ENCODE measurements at regions not wholly inside any gene's neighbourhood (a gene's known extent, or its start where the extent isn't known, plus 50 kb on each side); places are given as distances from the start of the nearest gene placed in this dataset.
"Not testable (repeated sequence)": the region's sequence is repeated elsewhere in the genome, so short reads cannot be mapped to it uniquely, and the experiment has no call there.

DNA sequence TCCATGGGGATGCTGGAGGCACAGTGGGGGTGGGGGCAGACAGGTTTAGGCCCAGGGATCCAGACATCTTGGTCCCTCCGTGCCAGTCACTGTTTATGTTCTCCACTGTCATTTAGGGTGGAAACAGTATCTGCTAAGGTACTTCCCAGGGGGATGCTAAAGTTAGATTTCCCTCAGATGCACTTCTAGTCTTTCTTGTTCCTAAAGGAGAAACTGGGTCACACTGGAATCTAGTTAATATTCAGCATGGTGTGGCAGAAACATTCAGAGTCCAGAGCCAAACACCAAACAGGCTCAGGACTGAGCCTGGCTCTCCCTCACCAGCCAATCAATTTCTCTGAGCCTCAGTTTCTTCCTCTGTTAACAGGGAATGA is 83.4 kb upstream of the PLET1 start:
- no peaks in the 10 kb centered on the region for H3K27me3 Mint-ChIP-seq
- H3K27ac Mint-ChIP-seq, result no peak overlapping the region

DNA sequence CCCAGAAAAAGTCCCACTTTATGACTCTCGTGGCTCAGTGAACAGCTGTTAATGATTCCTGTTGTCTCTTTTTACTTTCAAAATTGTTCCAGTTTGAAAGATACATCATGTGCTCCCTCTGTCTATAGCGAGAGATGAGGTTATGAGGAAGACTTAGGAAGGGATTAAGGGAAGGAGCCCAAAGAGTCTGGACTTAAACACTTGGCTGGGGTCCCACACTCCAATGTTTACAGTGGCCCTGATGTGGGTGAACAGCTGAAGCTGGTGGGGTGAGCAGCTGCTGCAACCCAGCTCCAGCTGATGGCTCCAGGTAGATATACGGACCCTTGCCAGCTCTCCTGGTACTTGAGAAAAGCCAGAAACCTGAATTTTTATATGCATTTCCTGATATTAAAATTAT is 84.5 kb upstream of the PLET1 start:
- DNase-seq, result no peak
- Mint-ChIP-seq H3K27ac (no peak overlapping the region), H3K4me3 (no peak overlapping the region), H3K27me3 (no peaks in the 10 kb centered on the region), H3K9me3 (no peaks in the 10 kb centered on the region), H3K36me3 (ENCODE audit: low read depth) (no peaks in the 10 kb centered on the region), H3K4me1 (no peaks in the 10 kb centered on the region)
- intact Hi-C loops (cut with micrococcal nuclease), result no loop called here

More for the DNA sequence above, 83.4 kb upstream of the PLET1 start:
- H3K4me1 Mint-ChIP-seq, result no peaks in the 10 kb centered on the region
- intact Hi-C loops (cut with micrococcal nuclease), result no loop called here
- no peak for DNase-seq
- H3K36me3 Mint-ChIP-seq (ENCODE audit: low read depth), result no peaks in the 10 kb centered on the region
- H3K4me3 Mint-ChIP-seq, result no peak overlapping the region
- no peaks in the 10 kb centered on the region for H3K9me3 Mint-ChIP-seq

DNA sequence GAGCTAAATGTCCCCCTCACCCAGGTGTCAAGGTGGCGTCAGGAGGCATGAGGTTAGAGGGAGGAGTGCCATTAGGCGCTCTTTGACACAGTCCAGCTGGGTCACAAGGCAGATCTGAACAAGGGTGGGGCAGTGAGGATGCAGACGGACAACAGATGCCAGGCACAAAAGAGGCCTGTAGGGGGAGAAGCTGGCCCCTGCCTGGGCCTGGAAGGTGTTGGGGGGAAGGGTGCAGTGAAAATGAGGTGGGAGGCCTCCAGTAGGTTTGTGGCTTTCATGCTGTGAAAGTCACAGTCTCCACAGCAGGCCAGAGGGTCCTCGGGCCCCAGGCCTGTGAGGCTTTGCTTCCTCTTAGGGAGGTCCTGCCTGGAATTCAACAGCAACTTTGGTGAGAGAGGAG is 85.0 kb upstream of the PLET1 start:
- no peaks in the 10 kb centered on the region for H3K27me3 Mint-ChIP-seq
- H3K9me3 Mint-ChIP-seq, result no peaks in the 10 kb centered on the region
- intact Hi-C loops (cut with micrococcal nuclease), result no loop called here
- H3K36me3 Mint-ChIP-seq (ENCODE audit: low read depth), result no peaks in the 10 kb centered on the region
- no peak overlapping the region for H3K27ac Mint-ChIP-seq
- H3K4me1 Mint-ChIP-seq, result no peaks in the 10 kb centered on the region
- H3K4me3 Mint-ChIP-seq, result no peak overlapping the region
- no peak for DNase-seq

DNA sequence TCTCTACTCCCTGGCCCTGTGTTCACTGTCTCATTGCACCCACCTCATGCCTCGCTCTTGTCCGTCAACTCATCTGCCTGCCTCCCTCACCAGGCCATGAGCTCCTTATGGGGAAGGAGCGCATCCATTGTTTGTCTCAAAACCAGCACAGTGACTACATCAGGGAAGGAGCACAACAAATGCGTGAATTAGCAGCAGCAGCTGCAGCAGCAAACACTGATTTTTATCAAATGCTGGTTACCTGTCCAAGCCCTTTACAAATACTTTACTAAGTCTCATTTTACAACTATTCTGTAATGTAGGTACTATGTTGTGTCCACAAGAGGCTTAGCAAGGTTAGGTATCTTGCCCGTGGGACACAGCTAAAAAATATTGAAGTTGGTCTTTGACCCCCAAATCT is 85.9 kb upstream of the PLET1 start:
- Mint-ChIP-seq H3K4me3 (no peak overlapping the region), H3K4me1 (no peaks in the 10 kb centered on the region), H3K27ac (no peak overlapping the region), H3K36me3 (ENCODE audit: low read depth) (no peaks in the 10 kb centered on the region), H3K9me3 (peaks cover 4% of the 10 kb centered on the region), H3K27me3 (no peaks in the 10 kb centered on the region)
- intact Hi-C loops (cut with micrococcal nuclease), result no loop called here
- no peak for DNase-seq

DNA sequence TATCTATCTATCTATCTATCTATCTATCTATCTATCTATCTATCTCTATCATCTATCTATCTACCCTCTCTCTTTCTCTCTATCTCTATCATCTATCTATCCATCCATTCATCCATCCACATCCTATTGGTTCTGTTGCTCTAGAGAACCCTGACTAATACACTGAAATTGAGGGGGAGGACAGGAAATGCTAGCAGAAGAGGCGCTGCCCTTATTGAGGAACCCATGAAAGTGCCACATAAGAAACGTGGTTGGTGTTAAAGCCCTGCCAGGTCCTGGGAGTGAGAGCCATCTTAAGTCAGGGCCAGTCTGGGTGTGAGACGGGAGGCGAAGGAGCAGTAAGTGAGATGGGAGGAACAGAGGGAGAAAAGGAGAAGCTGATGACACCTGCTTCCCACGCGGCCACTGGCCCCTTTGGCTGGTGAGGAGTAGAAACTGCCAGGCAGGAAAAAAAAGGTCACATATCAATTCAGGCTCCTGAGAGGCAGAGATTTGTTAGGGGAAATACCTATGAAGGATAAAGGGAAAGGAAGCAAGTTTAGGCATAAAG is 87.9 kb upstream of the PLET1 start:
- DNase-seq, result no peak
- H3K27ac Mint-ChIP-seq, result no peak overlapping the region
- peaks cover 8% of the 10 kb centered on the region for H3K9me3 Mint-ChIP-seq
- intact Hi-C loops (cut with micrococcal nuclease), result no loop called here
- H3K4me1 Mint-ChIP-seq, result peaks cover 2% of the 10 kb centered on the region
- H3K4me3 Mint-ChIP-seq, result no peak overlapping the region
- H3K36me3 Mint-ChIP-seq (ENCODE audit: low read depth), result no peaks in the 10 kb centered on the region
- H3K27me3 Mint-ChIP-seq, result no peaks in the 10 kb centered on the region

DNA sequence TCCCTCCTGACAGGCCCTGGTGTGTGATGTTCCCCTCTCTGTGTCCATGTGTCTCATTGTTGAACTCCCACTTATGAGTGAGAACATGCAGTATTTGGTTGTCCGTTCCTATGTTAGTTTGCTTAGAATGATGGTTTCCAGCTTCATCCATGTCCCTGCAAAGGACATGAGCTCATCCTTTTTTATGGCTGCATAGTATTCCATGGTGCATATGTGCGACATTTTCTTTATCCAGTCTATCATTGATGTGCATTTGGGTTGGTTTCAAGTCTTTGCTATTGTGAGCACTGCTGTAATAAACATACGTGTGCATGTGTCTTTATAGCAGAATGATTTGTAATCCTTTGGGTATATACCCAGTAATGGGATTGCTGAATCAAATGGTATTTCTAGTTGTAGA is 90.8 kb upstream of the PLET1 start:
- intact Hi-C loops (cut with micrococcal nuclease); H3K9me3 Mint-ChIP-seq; DNase-seq: not testable (repeated sequence)

DNA sequence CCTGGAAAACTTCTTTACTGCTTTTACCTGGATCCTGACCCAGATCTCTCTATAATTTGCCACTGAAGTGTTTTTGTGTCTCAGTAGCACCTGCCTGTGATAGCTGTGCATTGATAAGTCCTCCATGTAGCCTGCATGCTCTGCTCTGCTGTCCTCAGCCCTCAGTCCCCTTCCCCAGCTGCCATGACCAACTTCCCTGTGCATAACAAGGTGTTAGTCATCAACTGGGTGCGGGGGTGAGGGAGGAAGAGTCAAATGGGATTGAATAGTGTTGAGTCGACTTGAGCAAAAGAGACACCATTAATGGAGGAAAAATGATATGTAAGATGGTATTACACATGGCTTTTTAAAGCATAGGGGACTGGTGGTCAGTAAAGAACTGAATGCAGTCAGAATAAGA is 92.2 kb upstream of the PLET1 start:
- DNase-seq, result no peak
- Mint-ChIP-seq H3K4me1 (peaks cover 2% of the 10 kb centered on the region), H3K27me3 (no peaks in the 10 kb centered on the region), H3K36me3 (ENCODE audit: low read depth) (no peaks in the 10 kb centered on the region), H3K4me3 (no peak overlapping the region), H3K27ac (no peak overlapping the region), H3K9me3 (peaks cover 8% of the 10 kb centered on the region)
- intact Hi-C loops (cut with micrococcal nuclease), result no loop called here

More for the DNA sequence above, 90.8 kb upstream of the PLET1 start:
- not testable (repeated sequence) for H3K27ac Mint-ChIP-seq; H3K27me3 Mint-ChIP-seq; H3K4me1 Mint-ChIP-seq; H3K4me3 Mint-ChIP-seq; H3K36me3 Mint-ChIP-seq (ENCODE audit: low read depth)

DNA sequence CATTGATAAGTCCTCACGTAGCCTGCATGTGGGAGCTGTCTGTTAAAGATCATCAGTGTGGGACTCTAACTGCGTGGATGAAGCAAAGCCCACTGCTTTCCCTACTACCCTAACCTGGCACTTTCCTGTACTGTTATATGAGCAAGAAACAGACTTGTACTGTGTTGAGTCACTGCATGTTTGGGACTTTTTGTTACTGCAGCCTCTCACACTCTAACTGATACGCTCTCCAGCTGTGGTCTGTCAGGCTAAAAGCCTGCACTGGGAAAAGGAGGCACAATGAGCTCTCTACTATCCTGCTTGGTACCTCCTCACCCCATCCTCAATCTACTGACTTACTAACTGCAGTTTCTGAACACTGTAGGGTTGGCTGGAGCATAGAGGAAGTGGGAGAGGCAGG is 93.7 kb upstream of the PLET1 start:
- no peak overlapping the region for H3K4me3 Mint-ChIP-seq

DNA sequence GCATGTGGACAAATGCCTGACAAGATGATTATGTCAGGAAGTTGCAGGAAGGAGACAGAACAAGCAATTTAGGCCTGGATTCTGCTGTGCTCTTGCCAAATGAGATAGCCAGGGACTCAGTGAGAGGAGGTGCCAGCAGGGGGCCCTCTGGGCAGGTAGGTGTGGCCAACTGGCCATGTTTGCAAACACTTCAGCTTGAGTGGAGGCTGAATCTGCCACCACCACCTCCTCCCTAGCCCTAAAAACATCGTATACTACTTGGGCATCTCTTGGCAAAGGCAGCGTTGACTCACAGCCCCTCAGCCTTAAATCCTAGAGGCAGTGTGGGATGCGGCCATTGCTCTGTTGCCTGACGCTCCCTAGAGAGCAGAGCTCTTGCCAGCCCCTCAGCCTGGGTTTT is 95.1 kb upstream of the PLET1 start:
- Mint-ChIP-seq H3K9me3 (peaks cover 8% of the 10 kb centered on the region), H3K27me3 (no peaks in the 10 kb centered on the region), H3K27ac (no peak overlapping the region), H3K4me3 (no peak overlapping the region), H3K36me3 (ENCODE audit: low read depth) (no peaks in the 10 kb centered on the region), H3K4me1 (peaks cover 2% of the 10 kb centered on the region)
- no peak for DNase-seq
- intact Hi-C loops (cut with micrococcal nuclease), result no loop called here

More for the DNA sequence above, 93.7 kb upstream of the PLET1 start:
- H3K9me3 Mint-ChIP-seq, result peaks cover 8% of the 10 kb centered on the region
- H3K36me3 Mint-ChIP-seq (ENCODE audit: low read depth), result no peaks in the 10 kb centered on the region
- peaks cover 2% of the 10 kb centered on the region for H3K4me1 Mint-ChIP-seq
- H3K27me3 Mint-ChIP-seq, result no peaks in the 10 kb centered on the region
- H3K27ac Mint-ChIP-seq, result no peak overlapping the region
- intact Hi-C loops (cut with micrococcal nuclease), result no loop called here
- DNase-seq, result no peak

DNA sequence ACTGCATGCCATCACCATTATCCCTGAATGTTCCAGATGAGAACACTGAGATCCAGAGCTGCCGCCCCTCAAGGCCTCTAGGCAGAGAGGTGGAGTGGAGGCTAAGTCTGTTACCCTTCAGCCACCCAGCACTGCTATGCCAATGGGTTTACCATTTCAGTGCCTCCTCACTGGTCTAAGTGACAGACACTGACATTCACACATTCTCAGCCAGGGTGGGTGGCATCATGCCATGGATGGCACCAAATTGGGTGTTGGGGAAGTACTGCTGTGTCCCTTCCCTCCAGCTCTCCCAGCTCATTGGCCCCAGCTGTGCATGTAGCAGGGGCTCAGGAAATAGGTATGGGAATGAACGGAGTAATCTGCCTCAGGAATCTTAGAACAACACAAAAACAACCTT is 96.8 kb upstream of the PLET1 start:
- Mint-ChIP-seq H3K27ac (no peak overlapping the region), H3K27me3 (no peaks in the 10 kb centered on the region), H3K36me3 (ENCODE audit: low read depth) (no peaks in the 10 kb centered on the region), H3K9me3 (no peaks in the 10 kb centered on the region), H3K4me3 (no peak overlapping the region), H3K4me1 (peaks cover 2% of the 10 kb centered on the region)
- no peak for DNase-seq
- intact Hi-C loops (cut with micrococcal nuclease), result no loop called here

DNA sequence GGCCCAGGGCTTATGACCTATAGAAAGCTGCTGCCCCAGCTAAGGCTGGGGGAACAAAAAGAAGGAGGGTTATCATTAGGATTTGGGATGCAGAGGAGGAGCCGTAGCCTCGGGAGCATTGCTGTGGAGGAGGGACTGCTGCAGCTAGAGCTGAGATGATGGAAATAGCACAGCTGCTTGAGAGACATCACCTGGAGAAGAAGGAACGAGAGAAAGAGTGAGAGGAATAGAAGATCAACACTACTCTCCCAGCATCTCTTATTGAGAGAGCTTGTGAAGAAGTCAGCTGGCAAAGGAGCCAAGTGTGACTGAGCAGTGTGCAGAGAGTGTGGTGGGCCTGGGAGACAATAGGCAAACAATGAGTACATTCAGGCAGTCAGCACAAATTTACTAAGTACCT is 100.7 kb upstream of the PLET1 start:
- intact Hi-C loops (cut with micrococcal nuclease), result no loop called here
- Mint-ChIP-seq H3K4me1 (no peaks in the 10 kb centered on the region), H3K27me3 (no peaks in the 10 kb centered on the region), H3K4me3 (no peak overlapping the region), H3K36me3 (ENCODE audit: low read depth) (no peaks in the 10 kb centered on the region), H3K9me3 (no peaks in the 10 kb centered on the region), H3K27ac (no peak overlapping the region)
- no peak for DNase-seq

DNA sequence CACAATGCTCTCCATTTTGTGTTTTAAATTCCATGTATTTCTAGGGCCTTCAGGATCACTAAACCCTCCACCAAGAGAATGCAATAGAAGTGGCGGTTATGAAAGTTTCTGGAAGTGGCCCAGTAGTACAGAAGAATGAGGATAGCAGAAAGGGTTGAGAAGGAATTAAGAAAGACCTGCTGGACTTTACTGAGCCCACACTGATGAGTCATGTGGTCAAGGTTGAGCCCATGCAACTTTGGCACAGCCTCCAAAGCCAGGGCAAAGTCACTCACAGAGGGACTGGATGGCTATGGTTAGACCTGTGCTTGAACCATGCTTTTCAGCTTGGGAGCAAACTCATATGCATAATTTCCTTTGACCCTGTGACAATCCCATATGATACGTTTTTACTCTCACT is 102.9 kb upstream of the PLET1 start:
- no peaks in the 10 kb centered on the region for H3K9me3 Mint-ChIP-seq
- intact Hi-C loops (cut with micrococcal nuclease), result no loop called here
- no peaks in the 10 kb centered on the region for H3K36me3 Mint-ChIP-seq (ENCODE audit: low read depth)
- H3K4me1 Mint-ChIP-seq, result no peaks in the 10 kb centered on the region
- no peak overlapping the region for H3K27ac Mint-ChIP-seq
- no peak for DNase-seq
- no peak overlapping the region for H3K4me3 Mint-ChIP-seq
- no peaks in the 10 kb centered on the region for H3K27me3 Mint-ChIP-seq

DNA sequence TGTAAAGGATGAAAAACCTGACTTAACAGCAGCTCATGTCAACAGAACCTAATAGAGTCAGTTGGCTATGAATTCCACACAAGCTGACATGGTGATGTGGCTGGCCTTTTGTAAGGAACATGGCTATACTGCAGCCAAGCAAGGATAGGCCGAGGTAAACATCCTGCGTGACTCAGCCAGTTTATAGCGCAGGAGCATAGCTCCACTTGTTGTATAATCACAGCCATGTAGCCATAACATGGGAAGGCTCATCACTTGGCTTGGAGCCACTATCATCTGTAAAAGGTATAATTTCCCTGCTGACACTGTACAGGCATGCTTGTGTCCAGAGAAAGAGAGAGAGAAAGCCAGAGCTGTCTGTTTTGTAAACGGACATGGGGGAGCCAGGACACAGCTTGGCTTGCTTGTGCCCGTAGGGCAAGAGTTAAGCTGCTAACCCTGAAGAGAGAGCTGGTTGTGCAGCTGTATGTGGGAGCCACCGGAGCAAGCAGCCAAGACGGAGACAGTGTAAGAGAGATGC is 104.4 kb upstream of the PLET1 start:
- DNase-seq, result no peak
- no peaks in the 10 kb centered on the region for H3K27me3 Mint-ChIP-seq
- no peaks in the 10 kb centered on the region for H3K4me1 Mint-ChIP-seq
- H3K4me3 Mint-ChIP-seq, result no peak overlapping the region
- intact Hi-C loops (cut with micrococcal nuclease), result no loop called here
- no peak overlapping the region for H3K27ac Mint-ChIP-seq
- H3K9me3 Mint-ChIP-seq, result no peaks in the 10 kb centered on the region
- H3K36me3 Mint-ChIP-seq (ENCODE audit: low read depth), result no peaks in the 10 kb centered on the region

DNA sequence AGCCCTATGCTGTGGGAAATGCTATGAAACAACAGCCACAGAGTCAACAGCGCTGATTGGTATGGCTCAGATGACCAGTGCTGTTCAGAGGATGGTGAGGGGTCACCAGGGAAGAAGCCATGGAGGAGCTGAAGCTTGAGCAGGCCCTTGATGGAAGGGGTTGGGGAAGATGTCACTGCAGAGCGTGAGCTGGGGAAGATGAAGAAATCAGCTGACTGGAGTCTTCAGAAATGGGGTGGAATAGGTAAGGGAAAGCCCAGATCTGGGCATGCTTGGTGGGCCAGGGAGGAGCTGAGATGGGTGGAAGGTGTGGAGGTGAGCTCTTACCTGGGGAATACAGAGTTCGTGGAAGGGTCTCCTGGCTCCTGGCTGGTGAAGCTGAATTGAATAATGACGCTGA is 105.4 kb upstream of the PLET1 start:
- Mint-ChIP-seq H3K4me1 (no peaks in the 10 kb centered on the region), H3K27ac (no peak overlapping the region), H3K27me3 (no peaks in the 10 kb centered on the region)

DNA sequence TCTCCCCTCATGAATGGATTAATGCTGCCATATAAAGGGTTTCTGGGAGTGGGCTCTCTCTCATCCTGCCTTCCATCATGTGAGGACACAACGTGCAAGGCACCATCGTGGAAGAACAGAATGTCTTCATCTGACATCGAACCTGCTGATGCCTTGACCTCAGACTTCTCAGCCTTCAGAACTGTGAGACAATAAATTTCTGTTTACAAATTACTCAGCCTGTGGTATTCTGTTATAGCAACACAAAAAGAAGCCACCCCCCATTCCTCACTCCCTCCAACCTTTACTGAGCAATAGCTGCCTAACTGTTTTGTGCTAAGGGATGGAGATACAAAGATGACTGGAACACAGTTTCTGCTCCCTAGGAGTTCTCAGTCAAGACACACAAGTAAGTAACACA is 106.1 kb upstream of the PLET1 start:
- DNase-seq, result no peak
- Mint-ChIP-seq H3K9me3 (no peaks in the 10 kb centered on the region), H3K36me3 (ENCODE audit: low read depth) (no peaks in the 10 kb centered on the region), H3K27me3 (no peaks in the 10 kb centered on the region), H3K27ac (no peak overlapping the region), H3K4me1 (no peaks in the 10 kb centered on the region), H3K4me3 (no peak overlapping the region)
- intact Hi-C loops (cut with micrococcal nuclease), result no loop called here

More for the DNA sequence above, 105.4 kb upstream of the PLET1 start:
- no peaks in the 10 kb centered on the region for H3K36me3 Mint-ChIP-seq (ENCODE audit: low read depth)
- H3K4me3 Mint-ChIP-seq, result no peak overlapping the region
- intact Hi-C loops (cut with micrococcal nuclease), result no loop called here
- DNase-seq, result no peak
- no peaks in the 10 kb centered on the region for H3K9me3 Mint-ChIP-seq

Measured in activated CD4-positive, alpha-beta T cell treated with anti-CD3 and anti-CD28 coated beads, Interleukin-2, amount 10 ng/mL, durations not matched to agents 24 days and 14 days (primary cell).